Endothelial cell of umbilical vein (primary cell): ENCODE measurements at regions not wholly inside any gene's neighbourhood (a gene's known extent, or its start where the extent isn't known, plus 50 kb on each side); places are given as distances from the start of the nearest gene placed in this dataset.

Source experiments
- BruUV-seq: library from RNA; stranded (reverse); fragments of 400-500 nt; replicated peaks from 2 replicates; lab custom pipeline; 2021; lab: Mats Ljungman, UMichigan
- CTCF ChIA-PET: fragments of 300-600, 350-600 bp; sonication (Branson Sonifier 250); formaldehyde crosslinking; loops from one replicate; lab custom pipeline; 2021; ENCODE audit warnings: antibody characterized with exemption, inconsistent platforms; lab: Charles Lee
- POLR2A ChIA-PET: fragments of 300-600, 350-600 bp; sonication (Branson Sonifier 250); formaldehyde crosslinking; loops from one replicate; lab custom pipeline; 2021; ENCODE audit warnings: antibody characterized with exemption, inconsistent platforms; lab: Charles Lee
- DNase-seq: peaks from one replicate; pipeline ENCODE4 v3.0.0-alpha.2; 2011; ENCODE audit warnings: low read depth, low spot score
- FAIRE-seq: peaks from 2 replicates; lab custom pipeline; 2011; peaks lifted over from hg19 to GRCh38; lab: Jason Lieb, UNC
- H2AFZ ChIP-seq: 2 replicates; pipeline ENCODE4 v1.6.0; 2012; ENCODE audit warnings: low read depth, low read length, control low read depth, inconsistent platforms
- H3K27ac ChIP-seq: 2 replicates; pipeline ENCODE4 v1.5.1; 2011; ENCODE audit warnings: low read depth, mild to moderate bottlenecking, control low read depth, low read length, moderate library complexity; ENCODE audit not compliant: insufficient read depth
- H3K27me3 ChIP-seq, 2 experiments: 2 replicates each; pipeline versions ENCODE4 v1.6.0 to v1.6.1; 2011; ENCODE audit warnings: low read length in 2 of 2, mixed read lengths in 1 of 2; ENCODE audit not compliant: control insufficient read depth in 2 of 2, insufficient read depth in 2 of 2
- H3K36me3 ChIP-seq, 2 experiments: 2 replicates in 1 of 2; 3 replicates in 1 of 2; pipeline ENCODE4 v1.5.1; 2011; ENCODE audit warnings: low read length in 2 of 2, mild to moderate bottlenecking in 1 of 2, moderate library complexity in 1 of 2; ENCODE audit not compliant: control insufficient read depth in 2 of 2, insufficient read depth in 2 of 2; ENCODE audit errors: extremely low read depth in 1 of 2
- H3K4me1 ChIP-seq: 3 replicates; pipeline ENCODE4 v1.5.1; 2011; ENCODE audit warnings: mild to moderate bottlenecking, low read length; ENCODE audit not compliant: control insufficient read depth, insufficient read depth; ENCODE audit errors: extremely low read depth
- H3K4me2 ChIP-seq: 2 replicates; pipeline ENCODE4 v1.6.1; 2011; ENCODE audit warnings: low read length, control low read depth, mixed read lengths; ENCODE audit not compliant: insufficient read depth
- H3K4me3 ChIP-seq, 3 experiments: fragments of 200-600 bp in 1 of 3; sonication (generic), shearing (Covaris generic) in 1 of 3; replicated peaks in 1 of 3; 2 replicates each; pipeline ENCODE4 v1.5.1; 2011 to 2016; ENCODE audit warnings: control low read depth in 3 of 3, low read length in 3 of 3, mild to moderate bottlenecking in 2 of 3, inconsistent platforms in 1 of 3, low read depth in 1 of 3, moderate library complexity in 1 of 3; ENCODE audit not compliant: insufficient read depth in 1 of 3
- H3K79me2 ChIP-seq: 2 replicates; pipeline ENCODE4 v1.6.0; 2012; ENCODE audit warnings: low read length, inconsistent platforms; ENCODE audit not compliant: control insufficient read depth, insufficient read depth
- H3K9ac ChIP-seq: replicated peaks from 2 replicates; pipeline ENCODE3; 2011; ENCODE audit warnings: low read length, control low read depth; ENCODE audit not compliant: insufficient read depth; ENCODE audit errors: extremely low read depth
- H3K9me1 ChIP-seq: replicated peaks from 3 replicates; pipeline ENCODE4 v1.6.0; 2011; ENCODE audit warnings: mild to moderate bottlenecking, low read length; ENCODE audit not compliant: control insufficient read depth, insufficient read depth; ENCODE audit errors: extremely low read depth
- H3K9me3 ChIP-seq: replicated peaks from 2 replicates; pipeline ENCODE4 v1.5.1; 2012; ENCODE audit warnings: low read length, inconsistent platforms; ENCODE audit not compliant: control insufficient read depth, insufficient read depth
- H4K20me1 ChIP-seq: replicated peaks from 2 replicates; pipeline ENCODE3; 2011; ENCODE audit warnings: mild to moderate bottlenecking, low read length; ENCODE audit not compliant: control insufficient read depth, insufficient read depth; ENCODE audit errors: extremely low read depth
- EZH2 ChIP-seq: IDR thresholded peaks from 2 replicates; pipeline ENCODE4 v1.6.1; 2012; ENCODE audit warnings: borderline replicate concordance, low read depth, mild to moderate bottlenecking, moderate library complexity, low read length, inconsistent platforms; ENCODE audit not compliant: severe bottlenecking
- FOS ChIP-seq: IDR thresholded peaks from 2 replicates; pipeline ENCODE4 v1.6.1; 2011; ENCODE audit warnings: mild to moderate bottlenecking, low read length, moderate library complexity, borderline replicate concordance; ENCODE audit not compliant: insufficient read depth
- GATA2 ChIP-seq: IDR thresholded peaks from 2 replicates; pipeline ENCODE4 v1.7.0; 2011; ENCODE audit warnings: low read depth, mild to moderate bottlenecking, moderate library complexity, mixed read lengths, low read length; ENCODE audit not compliant: insufficient read length, insufficient read depth
- JUN ChIP-seq: IDR thresholded peaks from 2 replicates; pipeline ENCODE4 v1.6.1; 2011; ENCODE audit warnings: borderline replicate concordance, low read depth; ENCODE audit not compliant: insufficient read length, insufficient read depth
- MYC ChIP-seq: IDR thresholded peaks from one replicate; pipeline ENCODE4 v1.6.1; 2011; ENCODE audit warnings: mild to moderate bottlenecking, low read depth, low read length
- POLR2A ChIP-seq: IDR thresholded peaks from 2 replicates; pipeline ENCODE4 v1.6.1; 2012; ENCODE audit warnings: low read depth, mild to moderate bottlenecking, control low read depth, low read length
- POLR2AphosphoS5 ChIP-seq: IDR thresholded peaks from 2 replicates; pipeline ENCODE4 v1.6.1; 2012; ENCODE audit warnings: low read depth, mild to moderate bottlenecking, control low read depth, low read length, moderate library complexity; ENCODE audit not compliant: insufficient read depth
- dilution Hi-C: fragments of 300-500 bp; cut with MboI; formaldehyde crosslinking; loops from one replicate; pipeline ENCODE4 v1.15.0; 2019; ENCODE audit warnings: low sequenced_read_pairs; ENCODE audit not compliant: extremely low pct_ligation_motif_present
- intact Hi-C: fragments of 100-400 bp; cut with micrococcal nuclease; formaldehyde crosslinking; loops from one replicate; pipeline ENCODE4 v1.10.0; 2022
- TF ChIP-seq, protein P1 (sequence below), 2 donors: IDR thresholded peaks; 1 replicate in 1 of 2; 2 replicates in 1 of 2; pipeline ENCODE4 v1.5.1; 2011; ENCODE audit warnings: low read length in 2 of 2, mild to moderate bottlenecking in 2 of 2, moderate library complexity in 2 of 2, control low read depth in 1 of 2, inconsistent platforms in 1 of 2, low read depth in 1 of 2; ENCODE audit not compliant: insufficient read depth in 1 of 2; ENCODE audit errors: extremely low read depth in 1 of 2
- TF ChIP-seq, protein P2 (sequence below): IDR thresholded peaks from 2 replicates; pipeline ENCODE4 v1.6.1; 2011; ENCODE audit not compliant: insufficient read depth, insufficient read length

DNA sequence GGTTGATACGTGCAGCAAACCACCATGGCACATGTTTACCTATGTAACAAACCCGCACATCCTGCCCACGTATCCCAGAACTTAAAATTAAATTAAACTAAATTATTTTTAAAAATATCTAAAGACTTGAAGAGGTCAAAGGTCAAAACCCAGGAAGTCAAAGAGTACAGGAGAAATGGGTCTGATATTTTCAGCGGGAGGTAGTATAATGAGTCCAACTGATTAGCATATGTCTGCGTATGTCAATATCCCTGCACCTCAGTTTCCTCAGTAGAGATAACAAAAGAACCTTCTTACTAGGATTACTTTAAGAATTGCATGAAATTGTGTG, 133.0 kb downstream of the TMEM26 start:
- H4K20me1 ChIP-seq: no peaks in the 10 kb centered on the region
- H3K4me1 ChIP-seq: no peaks in the 10 kb centered on the region
- peaks cover 0 to 1% of the 10 kb centered on the region in 2 experiments for H3K27me3 ChIP-seq
- no peak for TF ChIP-seq GATA2
- TF ChIP-seq POLR2AphosphoS5: no peak
- no peak for TF ChIP-seq EZH2
- TF ChIP-seq, protein P1, sequence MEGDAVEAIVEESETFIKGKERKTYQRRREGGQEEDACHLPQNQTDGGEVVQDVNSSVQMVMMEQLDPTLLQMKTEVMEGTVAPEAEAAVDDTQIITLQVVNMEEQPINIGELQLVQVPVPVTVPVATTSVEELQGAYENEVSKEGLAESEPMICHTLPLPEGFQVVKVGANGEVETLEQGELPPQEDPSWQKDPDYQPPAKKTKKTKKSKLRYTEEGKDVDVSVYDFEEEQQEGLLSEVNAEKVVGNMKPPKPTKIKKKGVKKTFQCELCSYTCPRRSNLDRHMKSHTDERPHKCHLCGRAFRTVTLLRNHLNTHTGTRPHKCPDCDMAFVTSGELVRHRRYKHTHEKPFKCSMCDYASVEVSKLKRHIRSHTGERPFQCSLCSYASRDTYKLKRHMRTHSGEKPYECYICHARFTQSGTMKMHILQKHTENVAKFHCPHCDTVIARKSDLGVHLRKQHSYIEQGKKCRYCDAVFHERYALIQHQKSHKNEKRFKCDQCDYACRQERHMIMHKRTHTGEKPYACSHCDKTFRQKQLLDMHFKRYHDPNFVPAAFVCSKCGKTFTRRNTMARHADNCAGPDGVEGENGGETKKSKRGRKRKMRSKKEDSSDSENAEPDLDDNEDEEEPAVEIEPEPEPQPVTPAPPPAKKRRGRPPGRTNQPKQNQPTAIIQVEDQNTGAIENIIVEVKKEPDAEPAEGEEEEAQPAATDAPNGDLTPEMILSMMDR (IDR thresholded peaks at IDR 0.05; ENCODE audit: extremely low read depth in 1 of 2, insufficient read depth in 1 of 2, low read depth in 1 of 2, low read length in 2 of 2): no peak
- no peak for TF ChIP-seq FOS
- TF ChIP-seq POLR2A: no peak
- TF ChIP-seq JUN: no peak
- TF ChIP-seq, protein P2, sequence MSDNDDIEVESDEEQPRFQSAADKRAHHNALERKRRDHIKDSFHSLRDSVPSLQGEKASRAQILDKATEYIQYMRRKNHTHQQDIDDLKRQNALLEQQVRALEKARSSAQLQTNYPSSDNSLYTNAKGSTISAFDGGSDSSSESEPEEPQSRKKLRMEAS: no peak
- no peak for TF ChIP-seq MYC
- H3K9ac ChIP-seq: no peak overlapping the region
- no peaks in the 10 kb centered on the region for H3K9me1 ChIP-seq
- FAIRE-seq (no peak), DNase-seq (no peak)
- dilution Hi-C loops (no loop called here), intact Hi-C loops (no loop called here)
- H3K4me3 ChIP-seq: no peak overlapping the region
- H3K36me3 ChIP-seq: no peaks in the 10 kb centered on the region
- H3K9me3 ChIP-seq: no peaks in the 10 kb centered on the region
- no peak overlapping the region for H2AFZ ChIP-seq
- ChIA-PET POLR2A (no interaction called here), CTCF (no interaction called here)
- H3K4me2 ChIP-seq: no peak overlapping the region
- BruUV-seq: no TSS peak
- no peaks in the 10 kb centered on the region for H3K79me2 ChIP-seq
- H3K27ac ChIP-seq: no peak overlapping the region
